ENCODE measurements at regions not wholly inside any gene's neighbourhood (a gene's known extent, or its start where the extent isn't known, plus 50 kb on each side); places are given as distances from the start of the nearest gene placed in this dataset.
"Not testable (repeated sequence)": the region's sequence is repeated elsewhere in the genome, so short reads cannot be mapped to it uniquely, and the experiment has no call there.

- 93 to 95% methylated on average over 12 of the region's 12 CpGs for WGBS, 2 donors
- H3K4me1 ChIP-seq (ENCODE audit: control insufficient read depth in 1 of 2, insufficient read depth in 2 of 2, low read length in 2 of 2), result peaks cover 0 to 2% of the 10 kb centered on the region in 2 donors
- H3K27me3 ChIP-seq (ENCODE audit: control insufficient read depth in 1 of 2, insufficient read depth in 2 of 2, low read length in 1 of 2), result no peaks in the 10 kb centered on the region
- H3K4me3 ChIP-seq (ENCODE audit: low read length in 2 of 2), result no peak overlapping the region
- H3K27ac ChIP-seq (ENCODE audit: low read depth in 1 of 2, low read length in 2 of 2), result no peak overlapping the region
- intact Hi-C loops (cut with DNase I), result no loop called here
- peaks cover 1 to 3% of the 10 kb centered on the region in 2 donors for H3K36me3 ChIP-seq (ENCODE audit: control insufficient read depth in 1 of 2, insufficient read depth in 2 of 2, low read length in 1 of 2)
- H3K9me3 ChIP-seq (ENCODE audit: control insufficient read depth, low read length), result no peaks in the 10 kb centered on the region
- DNase-seq, result no peak
- no peak for ATAC-seq (ENCODE audit: low FRiP score)
These were observed 74.5 kb downstream of the KATNIP start for GRCh38 chr16:27624154-27625049.

- peak overlapping the region in 1 of 2 donors; percentile 26 for H3K27ac ChIP-seq (ENCODE audit: low read depth in 1 of 2, low read length in 2 of 2)
- H3K4me1 ChIP-seq (ENCODE audit: control insufficient read depth in 1 of 2, insufficient read depth in 2 of 2, low read length in 2 of 2), result peaks cover 0 to 2% of the 10 kb centered on the region in 2 donors
These were observed 75.2 kb downstream of the KATNIP start for GRCh38 chr16:27625050-27625697.

DNA sequence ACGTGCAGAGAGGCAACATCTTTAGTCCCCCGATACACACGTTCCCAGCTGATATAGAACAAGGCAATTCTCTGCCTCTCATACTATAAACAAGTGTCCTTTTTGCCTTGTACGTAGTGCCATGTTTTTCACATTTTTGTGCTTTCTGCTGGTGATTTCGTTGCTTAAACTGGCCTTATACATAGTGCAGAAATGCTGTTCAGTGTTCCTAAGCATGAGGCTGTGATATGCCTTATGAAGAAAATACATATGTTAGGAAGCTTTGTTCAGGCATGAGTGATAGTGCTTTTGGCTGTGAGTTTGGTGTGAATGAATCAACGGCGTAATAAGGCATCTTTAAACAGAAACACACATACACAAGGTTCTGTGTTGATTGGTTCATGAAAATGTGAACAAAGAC lies 77.2 kb downstream of the KATNIP start:
- Histone ChIP-seq H3K4me3 (ENCODE audit: low read length in 2 of 2) (no peak overlapping the region), H3K27me3 (ENCODE audit: control insufficient read depth in 1 of 2, insufficient read depth in 2 of 2, low read length in 1 of 2) (no peaks in the 10 kb centered on the region), H3K4me1 (ENCODE audit: control insufficient read depth in 1 of 2, insufficient read depth in 2 of 2, low read length in 2 of 2) (peaks cover 0 to 2% of the 10 kb centered on the region in 2 donors), H3K9me3 (ENCODE audit: control insufficient read depth, low read length) (no peaks in the 10 kb centered on the region), H3K36me3 (ENCODE audit: control insufficient read depth in 1 of 2, insufficient read depth in 2 of 2, low read length in 1 of 2) (peaks cover 0 to 4% of the 10 kb centered on the region in 2 donors), H3K27ac (ENCODE audit: low read depth in 1 of 2, low read length in 2 of 2) (no peak overlapping the region)
- intact Hi-C loops (cut with DNase I), result no loop called here
- DNase-seq, result no peak
- no peak for ATAC-seq (ENCODE audit: low FRiP score)
- WGBS, 2 donors, result 94 to 95% methylated on average over 7 of the region's 7 CpGs

More at GRCh38 chr16:27625050-27625697, 75.2 kb downstream of the KATNIP start:
- intact Hi-C loops (cut with DNase I), result no loop called here
- DNase-seq (no peak), ATAC-seq (ENCODE audit: low FRiP score) (no peak)
- Histone ChIP-seq H3K4me3 (ENCODE audit: low read length in 2 of 2) (no peak overlapping the region), H3K27me3 (ENCODE audit: control insufficient read depth in 1 of 2, insufficient read depth in 2 of 2, low read length in 1 of 2) (no peaks in the 10 kb centered on the region), H3K36me3 (ENCODE audit: control insufficient read depth in 1 of 2, insufficient read depth in 2 of 2, low read length in 1 of 2) (peaks cover 0 to 1% of the 10 kb centered on the region in 2 donors), H3K9me3 (ENCODE audit: control insufficient read depth, low read length) (no peaks in the 10 kb centered on the region)
- WGBS, 2 donors, result 9 to 13% methylated on average over 7 of the region's 7 CpGs

DNA sequence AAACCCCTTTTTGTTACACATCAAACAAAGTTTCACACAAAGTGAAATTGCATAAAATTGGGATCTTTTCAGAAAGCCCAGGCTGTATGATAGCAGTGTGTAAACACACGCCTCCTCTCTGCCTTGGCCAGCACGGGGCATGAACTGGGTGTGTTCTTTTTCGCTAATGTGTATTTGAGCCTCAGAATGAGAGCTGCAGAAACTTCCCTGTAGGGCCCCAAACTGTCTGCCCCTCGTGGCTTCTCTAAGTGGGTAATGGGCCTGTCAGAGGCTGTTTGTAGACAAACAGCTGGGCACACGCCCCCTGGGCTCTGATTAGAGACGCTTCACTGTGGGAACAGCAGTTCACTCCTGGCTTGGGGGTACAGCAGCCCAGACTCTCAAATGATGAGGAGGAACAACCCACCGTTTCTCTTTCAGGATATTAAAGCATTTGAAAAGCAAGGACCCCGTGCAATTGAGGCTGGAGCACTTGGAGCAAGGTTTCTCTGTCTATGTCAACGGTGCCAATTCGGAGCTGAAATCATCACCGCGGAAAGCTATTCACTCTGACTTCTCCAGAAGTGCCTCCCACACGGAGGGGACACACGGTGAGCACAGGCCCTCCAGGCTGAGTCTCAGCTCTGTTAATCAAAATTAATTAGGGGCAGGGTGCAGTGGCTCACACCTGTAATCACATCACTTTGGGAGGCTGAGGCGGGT lies 78.4 kb downstream of the KATNIP start:
- Histone ChIP-seq H3K9me3 (ENCODE audit: control insufficient read depth, low read length) (no peaks in the 10 kb centered on the region), H3K4me3 (ENCODE audit: low read length in 2 of 2) (no peak overlapping the region), H3K4me1 (ENCODE audit: control insufficient read depth in 1 of 2, insufficient read depth in 2 of 2, low read length in 2 of 2) (peaks cover 0 to 2% of the 10 kb centered on the region in 2 donors), H3K36me3 (ENCODE audit: control insufficient read depth in 1 of 2, insufficient read depth in 2 of 2, low read length in 1 of 2) (peaks cover 0 to 4% of the 10 kb centered on the region in 2 donors), H3K27me3 (ENCODE audit: control insufficient read depth in 1 of 2, insufficient read depth in 2 of 2, low read length in 1 of 2) (no peaks in the 10 kb centered on the region), H3K27ac (ENCODE audit: low read depth in 1 of 2, low read length in 2 of 2) (no peak overlapping the region)
- 90 to 92% methylated on average over 15 of the region's 15 CpGs for WGBS, 2 donors
- DNase-seq (no peak), ATAC-seq (ENCODE audit: low FRiP score) (no peak)
- intact Hi-C loops (cut with DNase I), result no loop called here

DNA sequence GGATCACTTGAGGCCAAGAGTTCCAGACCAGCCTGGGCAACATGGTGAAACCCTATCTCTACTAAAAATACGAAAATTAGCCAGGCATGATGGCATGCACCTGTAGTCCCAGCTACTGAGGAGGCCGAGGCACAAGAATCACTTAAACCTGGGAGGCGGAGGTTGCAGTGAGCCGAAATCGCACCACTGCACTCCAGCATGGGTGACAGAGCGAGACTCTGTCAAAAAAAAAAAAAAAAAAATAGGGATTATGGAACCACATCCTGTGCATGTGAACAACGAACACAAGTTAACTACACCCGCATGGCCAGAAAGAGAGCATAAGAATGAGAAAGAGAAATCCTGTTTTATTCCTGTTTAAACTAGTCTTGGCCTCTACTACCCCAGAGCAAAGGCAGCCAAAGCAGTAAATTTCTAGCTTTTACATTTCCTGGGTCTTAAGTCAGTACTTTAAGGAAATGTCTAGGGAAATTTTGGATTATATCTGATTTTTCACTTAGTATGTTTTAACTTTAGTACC lies 79.1 kb downstream of the KATNIP start:
- intact Hi-C loops (cut with DNase I); H3K27ac ChIP-seq (ENCODE audit: low read depth in 1 of 2, low read length in 2 of 2); H3K27me3 ChIP-seq (ENCODE audit: control insufficient read depth in 1 of 2, insufficient read depth in 2 of 2, low read length in 1 of 2); H3K36me3 ChIP-seq (ENCODE audit: control insufficient read depth in 1 of 2, insufficient read depth in 2 of 2, low read length in 1 of 2); ATAC-seq (ENCODE audit: low FRiP score); H3K4me3 ChIP-seq (ENCODE audit: low read length in 2 of 2); H3K9me3 ChIP-seq (ENCODE audit: control insufficient read depth, low read length); DNase-seq; H3K4me1 ChIP-seq (ENCODE audit: control insufficient read depth in 1 of 2, insufficient read depth in 2 of 2, low read length in 2 of 2): not testable (repeated sequence)
- 96 to 97% methylated on average over 8 of the region's 8 CpGs for WGBS, 2 donors

DNA sequence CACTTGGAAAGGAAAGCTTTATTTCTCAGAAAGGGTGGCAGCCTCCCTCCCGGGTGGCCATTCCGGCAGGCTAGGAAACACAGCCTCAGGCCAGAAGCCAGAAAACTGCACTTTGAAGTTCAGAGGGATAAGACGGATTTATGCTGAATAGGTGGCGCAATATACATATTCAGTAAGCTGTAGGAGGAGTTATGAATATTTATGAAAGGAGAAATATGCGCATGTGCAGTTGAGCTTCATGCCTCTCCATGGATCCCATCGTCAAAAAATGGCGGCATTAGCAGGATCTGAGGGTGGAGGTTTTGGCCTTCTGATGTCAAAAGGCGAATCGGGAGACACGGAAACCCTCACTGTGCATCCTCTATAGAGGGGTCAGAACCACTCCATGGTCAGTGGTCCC lies 82.3 kb downstream of the KATNIP start:
- intact Hi-C loops (cut with DNase I), result no loop called here
- DNase-seq (no peak), ATAC-seq (ENCODE audit: low FRiP score) (no peak)
- no peaks in the 10 kb centered on the region for H3K4me1 ChIP-seq (ENCODE audit: control insufficient read depth in 1 of 2, insufficient read depth in 2 of 2, low read length in 2 of 2)
- no peaks in the 10 kb centered on the region for H3K9me3 ChIP-seq (ENCODE audit: control insufficient read depth, low read length)
- peaks cover 0 to 3% of the 10 kb centered on the region in 2 donors for H3K36me3 ChIP-seq (ENCODE audit: control insufficient read depth in 1 of 2, insufficient read depth in 2 of 2, low read length in 1 of 2)
- WGBS, 2 donors, result 96 to 97% methylated on average over 10 of the region's 10 CpGs
- no peak overlapping the region for H3K27ac ChIP-seq (ENCODE audit: low read depth in 1 of 2, low read length in 2 of 2)
- H3K27me3 ChIP-seq (ENCODE audit: control insufficient read depth in 1 of 2, insufficient read depth in 2 of 2, low read length in 1 of 2), result no peaks in the 10 kb centered on the region
- H3K4me3 ChIP-seq (ENCODE audit: low read length in 2 of 2), result no peak overlapping the region

- WGBS, 2 donors, result 93 to 96% methylated on average over 3 of the region's 3 CpGs
- no peaks in the 10 kb centered on the region for H3K9me3 ChIP-seq (ENCODE audit: control insufficient read depth, low read length)
- no peak for DNase-seq
These were observed 83.3 kb downstream of the KATNIP start for GRCh38 chr16:27633221-27633620.

DNA sequence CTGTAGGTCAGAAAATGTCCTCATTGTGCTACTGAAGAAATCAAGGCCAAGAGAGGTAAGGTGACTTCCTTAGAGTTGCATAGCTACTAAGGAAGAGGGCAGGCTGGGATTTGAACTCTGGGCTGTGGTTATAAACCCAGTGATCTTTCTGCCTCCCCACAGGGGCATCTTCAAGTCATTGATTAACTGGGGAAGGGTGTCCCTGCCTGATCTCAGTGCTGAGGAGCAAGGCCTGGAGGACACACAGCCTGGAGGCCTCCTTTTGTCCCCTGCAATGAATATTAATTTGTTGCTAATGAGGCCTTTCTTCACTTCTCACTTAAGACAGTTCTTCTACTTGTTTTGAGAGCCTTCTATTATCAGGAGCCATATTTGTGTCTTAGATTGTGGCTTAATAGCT lies 83.8 kb downstream of the KATNIP start:
- no peaks in the 10 kb centered on the region for H3K4me1 ChIP-seq (ENCODE audit: control insufficient read depth in 1 of 2, insufficient read depth in 2 of 2, low read length in 2 of 2)
- H3K36me3 ChIP-seq (ENCODE audit: control insufficient read depth in 1 of 2, insufficient read depth in 2 of 2, low read length in 1 of 2), result peaks cover 0 to 3% of the 10 kb centered on the region in 2 donors
- no peak overlapping the region for H3K27ac ChIP-seq (ENCODE audit: low read depth in 1 of 2, low read length in 2 of 2)
- H3K4me3 ChIP-seq (ENCODE audit: low read length in 2 of 2), result no peak overlapping the region
- DNase-seq (no peak), ATAC-seq (ENCODE audit: low FRiP score) (no peak)
- H3K9me3 ChIP-seq (ENCODE audit: control insufficient read depth, low read length), result no peaks in the 10 kb centered on the region
- intact Hi-C loops (cut with DNase I), result no loop called here
- no peaks in the 10 kb centered on the region for H3K27me3 ChIP-seq (ENCODE audit: control insufficient read depth in 1 of 2, insufficient read depth in 2 of 2, low read length in 1 of 2)

More at GRCh38 chr16:27633221-27633620, 83.3 kb downstream of the KATNIP start:
- H3K36me3 ChIP-seq (ENCODE audit: control insufficient read depth in 1 of 2, insufficient read depth in 2 of 2, low read length in 1 of 2), result peaks cover 0 to 3% of the 10 kb centered on the region in 2 donors
- H3K27ac ChIP-seq (ENCODE audit: low read depth in 1 of 2, low read length in 2 of 2), result no peak overlapping the region
- intact Hi-C loops (cut with DNase I), result no loop called here
- H3K27me3 ChIP-seq (ENCODE audit: control insufficient read depth in 1 of 2, insufficient read depth in 2 of 2, low read length in 1 of 2), result no peaks in the 10 kb centered on the region
- no peak for ATAC-seq (ENCODE audit: low FRiP score)
- no peak overlapping the region for H3K4me3 ChIP-seq (ENCODE audit: low read length in 2 of 2)
- no peaks in the 10 kb centered on the region for H3K4me1 ChIP-seq (ENCODE audit: control insufficient read depth in 1 of 2, insufficient read depth in 2 of 2, low read length in 2 of 2)

All from aorta (tissue), 5 donors.